ENCODE measurements at regions not wholly inside any gene's neighbourhood (a gene's known extent, or its start where the extent isn't known, plus 50 kb on each side); places are given as distances from the start of the nearest gene placed in this dataset.

- H3K4me1 ChIP-seq (ENCODE audit: control insufficient read depth, insufficient read depth, low read length, poor library complexity, severe bottlenecking), result no peaks in the 10 kb centered on the region
- no peak overlapping the region for H3K27ac ChIP-seq (ENCODE audit: insufficient read depth, low read length, poor library complexity, severe bottlenecking)
- H3K27me3 ChIP-seq (replicated peaks; ENCODE audit: control insufficient read depth, insufficient read depth, low read length, poor library complexity, severe bottlenecking), result no peaks in the 10 kb centered on the region
- no peaks in the 10 kb centered on the region for H3K36me3 ChIP-seq (ENCODE audit: control insufficient read depth, insufficient read depth, low read length)
- no peaks in the 10 kb centered on the region for H3K9me3 ChIP-seq (ENCODE audit: control insufficient read depth, low read length)
- H3K4me3 ChIP-seq (ENCODE audit: insufficient read depth, low read depth, low read length, poor library complexity, severe bottlenecking), result no peak overlapping the region
- no peak for DNase-seq
These were observed 123.7 kb upstream of the GSC start for GRCh38 chr14:94893411-94894160.

GRCh38 chr14:94890785-94891184, 120.9 kb upstream of the GSC start:
- H3K27ac ChIP-seq (ENCODE audit: insufficient read depth, low read length, poor library complexity, severe bottlenecking), result no peak overlapping the region
- H3K36me3 ChIP-seq (ENCODE audit: control insufficient read depth, insufficient read depth, low read length), result no peaks in the 10 kb centered on the region
- DNase-seq, result no peak
- no peak overlapping the region for H3K4me3 ChIP-seq (ENCODE audit: insufficient read depth, low read depth, low read length, poor library complexity, severe bottlenecking)
- no peaks in the 10 kb centered on the region for H3K9me3 ChIP-seq (ENCODE audit: control insufficient read depth, low read length)
- H3K4me1 ChIP-seq (ENCODE audit: control insufficient read depth, insufficient read depth, low read length, poor library complexity, severe bottlenecking), result no peaks in the 10 kb centered on the region
- no peaks in the 10 kb centered on the region for H3K27me3 ChIP-seq (replicated peaks; ENCODE audit: control insufficient read depth, insufficient read depth, low read length, poor library complexity, severe bottlenecking)

- Histone ChIP-seq H3K9me3 (ENCODE audit: control insufficient read depth, low read length) (no peaks in the 10 kb centered on the region), H3K27me3 (replicated peaks; ENCODE audit: control insufficient read depth, insufficient read depth, low read length, poor library complexity, severe bottlenecking) (no peaks in the 10 kb centered on the region), H3K4me3 (ENCODE audit: insufficient read depth, low read depth, low read length, poor library complexity, severe bottlenecking) (no peak overlapping the region), H3K27ac (ENCODE audit: insufficient read depth, low read length, poor library complexity, severe bottlenecking) (no peak overlapping the region), H3K36me3 (ENCODE audit: control insufficient read depth, insufficient read depth, low read length) (no peaks in the 10 kb centered on the region), H3K4me1 (ENCODE audit: control insufficient read depth, insufficient read depth, low read length, poor library complexity, severe bottlenecking) (no peaks in the 10 kb centered on the region)
- no peak for DNase-seq
These were observed 119.8 kb upstream of the GSC start for GRCh38 chr14:94889520-94890312.

GRCh38 chr14:94888121-94888520, 118.2 kb upstream of the GSC start:
- Histone ChIP-seq H3K4me1 (ENCODE audit: control insufficient read depth, insufficient read depth, low read length, poor library complexity, severe bottlenecking) (no peaks in the 10 kb centered on the region), H3K27me3 (replicated peaks; ENCODE audit: control insufficient read depth, insufficient read depth, low read length, poor library complexity, severe bottlenecking) (no peaks in the 10 kb centered on the region), H3K4me3 (ENCODE audit: insufficient read depth, low read depth, low read length, poor library complexity, severe bottlenecking) (no peak overlapping the region), H3K27ac (ENCODE audit: insufficient read depth, low read length, poor library complexity, severe bottlenecking) (no peak overlapping the region), H3K9me3 (ENCODE audit: control insufficient read depth, low read length) (no peaks in the 10 kb centered on the region), H3K36me3 (ENCODE audit: control insufficient read depth, insufficient read depth, low read length) (no peaks in the 10 kb centered on the region)
- DNase-seq, result no peak

GRCh38 chr14:94887591-94887990, 117.7 kb upstream of the GSC start:
- Histone ChIP-seq H3K36me3 (ENCODE audit: control insufficient read depth, insufficient read depth, low read length) (no peaks in the 10 kb centered on the region), H3K9me3 (ENCODE audit: control insufficient read depth, low read length) (no peaks in the 10 kb centered on the region), H3K4me3 (ENCODE audit: insufficient read depth, low read depth, low read length, poor library complexity, severe bottlenecking) (no peak overlapping the region), H3K27ac (ENCODE audit: insufficient read depth, low read length, poor library complexity, severe bottlenecking) (no peak overlapping the region), H3K4me1 (ENCODE audit: control insufficient read depth, insufficient read depth, low read length, poor library complexity, severe bottlenecking) (no peaks in the 10 kb centered on the region), H3K27me3 (replicated peaks; ENCODE audit: control insufficient read depth, insufficient read depth, low read length, poor library complexity, severe bottlenecking) (no peaks in the 10 kb centered on the region)
- DNase-seq, result no peak

- Histone ChIP-seq H3K9me3 (ENCODE audit: control insufficient read depth, low read length) (no peaks in the 10 kb centered on the region), H3K27ac (ENCODE audit: insufficient read depth, low read length, poor library complexity, severe bottlenecking) (no peak overlapping the region), H3K36me3 (ENCODE audit: control insufficient read depth, insufficient read depth, low read length) (no peaks in the 10 kb centered on the region), H3K4me1 (ENCODE audit: control insufficient read depth, insufficient read depth, low read length, poor library complexity, severe bottlenecking) (no peaks in the 10 kb centered on the region), H3K4me3 (ENCODE audit: insufficient read depth, low read depth, low read length, poor library complexity, severe bottlenecking) (no peak overlapping the region), H3K27me3 (replicated peaks; ENCODE audit: control insufficient read depth, insufficient read depth, low read length, poor library complexity, severe bottlenecking) (no peaks in the 10 kb centered on the region)
- DNase-seq, result no peak
These were observed 117.0 kb upstream of the GSC start for GRCh38 chr14:94886931-94887330.

GRCh38 chr14:94885481-94886155, 115.7 kb upstream of the GSC start:
- DNase-seq, result no peak
- Histone ChIP-seq H3K4me3 (ENCODE audit: insufficient read depth, low read depth, low read length, poor library complexity, severe bottlenecking) (no peak overlapping the region), H3K4me1 (ENCODE audit: control insufficient read depth, insufficient read depth, low read length, poor library complexity, severe bottlenecking) (no peaks in the 10 kb centered on the region), H3K27me3 (replicated peaks; ENCODE audit: control insufficient read depth, insufficient read depth, low read length, poor library complexity, severe bottlenecking) (no peaks in the 10 kb centered on the region), H3K9me3 (ENCODE audit: control insufficient read depth, low read length) (no peaks in the 10 kb centered on the region), H3K27ac (ENCODE audit: insufficient read depth, low read length, poor library complexity, severe bottlenecking) (no peak overlapping the region), H3K36me3 (ENCODE audit: control insufficient read depth, insufficient read depth, low read length) (no peaks in the 10 kb centered on the region)

- H3K36me3 ChIP-seq (ENCODE audit: control insufficient read depth, insufficient read depth, low read length), result no peaks in the 10 kb centered on the region
- no peak overlapping the region for H3K27ac ChIP-seq (ENCODE audit: insufficient read depth, low read length, poor library complexity, severe bottlenecking)
- no peaks in the 10 kb centered on the region for H3K27me3 ChIP-seq (replicated peaks; ENCODE audit: control insufficient read depth, insufficient read depth, low read length, poor library complexity, severe bottlenecking)
- H3K9me3 ChIP-seq (ENCODE audit: control insufficient read depth, low read length), result no peaks in the 10 kb centered on the region
- DNase-seq, result no peak
- H3K4me3 ChIP-seq (ENCODE audit: insufficient read depth, low read depth, low read length, poor library complexity, severe bottlenecking), result no peak overlapping the region
- H3K4me1 ChIP-seq (ENCODE audit: control insufficient read depth, insufficient read depth, low read length, poor library complexity, severe bottlenecking), result no peaks in the 10 kb centered on the region
These were observed 114.8 kb upstream of the GSC start for GRCh38 chr14:94884616-94885230.

- no peaks in the 10 kb centered on the region for H3K27me3 ChIP-seq (replicated peaks; ENCODE audit: control insufficient read depth, insufficient read depth, low read length, poor library complexity, severe bottlenecking)
- DNase-seq, result no peak
- no peak overlapping the region for H3K27ac ChIP-seq (ENCODE audit: insufficient read depth, low read length, poor library complexity, severe bottlenecking)
- no peaks in the 10 kb centered on the region for H3K36me3 ChIP-seq (ENCODE audit: control insufficient read depth, insufficient read depth, low read length)
- H3K4me1 ChIP-seq (ENCODE audit: control insufficient read depth, insufficient read depth, low read length, poor library complexity, severe bottlenecking), result no peaks in the 10 kb centered on the region
- H3K4me3 ChIP-seq (ENCODE audit: insufficient read depth, low read depth, low read length, poor library complexity, severe bottlenecking), result no peak overlapping the region
- H3K9me3 ChIP-seq (ENCODE audit: control insufficient read depth, low read length), result no peaks in the 10 kb centered on the region
These were observed 112.5 kb upstream of the GSC start for GRCh38 chr14:94882401-94882800.
